ENCODE measurements at regions not wholly inside any gene's neighbourhood (a gene's known extent, or its start where the extent isn't known, plus 50 kb on each side); places are given as distances from the start of the nearest gene placed in this dataset.

GRCh38 chr1:199336745-199337640, 690.5 kb upstream of the NR5A2 start:
- H3K9me3 ChIP-seq (ENCODE audit: control insufficient read depth in 2 of 3, insufficient read depth in 1 of 3, low read length in 3 of 3) = no peaks in the 10 kb centered on the region
- no peak for TF ChIP-seq CTCF (IDR thresholded peaks at IDR 0.05; ENCODE audit: borderline replicate concordance, extremely low read depth, insufficient read depth)
- no peak overlapping the region for H3K27ac ChIP-seq (ENCODE audit: low read depth in 2 of 2, low read length in 2 of 2)
- no peaks in the 10 kb centered on the region for H3K27me3 ChIP-seq (ENCODE audit: control insufficient read depth, insufficient read depth, low read length)
- H3K36me3 ChIP-seq (ENCODE audit: control insufficient read depth in 2 of 3, insufficient read depth in 3 of 3, low read length in 3 of 3) = no peaks in the 10 kb centered on the region
- no peaks in the 10 kb centered on the region for H3K4me1 ChIP-seq (ENCODE audit: control insufficient read depth in 2 of 3, insufficient read depth in 2 of 3, low read depth in 1 of 3, low read length in 3 of 3)
- H3K4me3 ChIP-seq (ENCODE audit: low read length in 3 of 3) = no peak overlapping the region
- FAIRE-seq (no peak), DNase-seq (no peak)
- intact Hi-C loops (cut with DNase I) = no loop called here
- H3K9ac ChIP-seq (ENCODE audit: low read length in 3 of 3) = no peak overlapping the region

- TF ChIP-seq CTCF (IDR thresholded peaks at IDR 0.05; ENCODE audit: borderline replicate concordance, extremely low read depth, insufficient read depth) = no peak
- H3K4me1 ChIP-seq (ENCODE audit: control insufficient read depth in 2 of 3, insufficient read depth in 2 of 3, low read depth in 1 of 3, low read length in 3 of 3) = no peaks in the 10 kb centered on the region
- no peak overlapping the region for H3K9ac ChIP-seq (ENCODE audit: low read length in 3 of 3)
- DNase-seq (no peak), FAIRE-seq (no peak)
- intact Hi-C loops (cut with DNase I) = no loop called here
- H3K27ac ChIP-seq (ENCODE audit: low read depth in 2 of 2, low read length in 2 of 2) = no peak overlapping the region
- no peaks in the 10 kb centered on the region for H3K36me3 ChIP-seq (ENCODE audit: control insufficient read depth in 2 of 3, insufficient read depth in 3 of 3, low read length in 3 of 3)
- H3K27me3 ChIP-seq (ENCODE audit: control insufficient read depth, insufficient read depth, low read length) = no peaks in the 10 kb centered on the region
- H3K9me3 ChIP-seq (ENCODE audit: control insufficient read depth in 2 of 3, insufficient read depth in 1 of 3, low read length in 3 of 3) = no peaks in the 10 kb centered on the region
- H3K4me3 ChIP-seq (ENCODE audit: low read length in 3 of 3) = no peak overlapping the region
Observed at GRCh38 chr1:199338760-199339159, 688.8 kb upstream of the NR5A2 start.

- Histone ChIP-seq H3K9me3 (ENCODE audit: control insufficient read depth in 2 of 3, insufficient read depth in 1 of 3, low read length in 3 of 3) (no peaks in the 10 kb centered on the region), H3K27ac (ENCODE audit: low read depth in 2 of 2, low read length in 2 of 2) (no peak overlapping the region), H3K36me3 (ENCODE audit: control insufficient read depth in 2 of 3, insufficient read depth in 3 of 3, low read length in 3 of 3) (no peaks in the 10 kb centered on the region), H3K4me3 (ENCODE audit: low read length in 3 of 3) (no peak overlapping the region), H3K4me1 (ENCODE audit: control insufficient read depth in 2 of 3, insufficient read depth in 2 of 3, low read depth in 1 of 3, low read length in 3 of 3) (no peaks in the 10 kb centered on the region), H3K9ac (ENCODE audit: low read length in 3 of 3) (no peak overlapping the region), H3K27me3 (ENCODE audit: control insufficient read depth, insufficient read depth, low read length) (no peaks in the 10 kb centered on the region)
- intact Hi-C loops (cut with DNase I) = no loop called here
- no peak for TF ChIP-seq CTCF (IDR thresholded peaks at IDR 0.05; ENCODE audit: borderline replicate concordance, extremely low read depth, insufficient read depth)
- DNase-seq = peak in 3 of 5 donors; percentile 9 to 42 (median 32)
- no peak for FAIRE-seq
Observed at GRCh38 chr1:199352351-199352750, 675.2 kb upstream of the NR5A2 start.

All from kidney (tissue), 13 donors.